ENCODE measurements at regions not wholly inside any gene's neighbourhood (a gene's known extent, or its start where the extent isn't known, plus 50 kb on each side); places are given as distances from the start of the nearest gene placed in this dataset.

- no peak for DNase-seq (ENCODE audit: low read depth in 1 of 2, low spot score in 1 of 2)
- no peak overlapping the region for H3K27ac ChIP-seq
- no peak overlapping the region for H3K4me2 ChIP-seq
- 59% methylated on average over 3 of the region's 3 CpGs for WGBS (ENCODE audit: missing lambda C conversion rate)
- no peaks in the 10 kb centered on the region for H3K9me3 ChIP-seq
- no peak for ATAC-seq
- ChIA-PET CTCF (interaction anchor here (0.7 to 1.3 kb wide), 2 partner anchors 25 to 163 kb away, joined by 3 read pairs; no protein-coding TSS in a partner anchor), POLR2A (no interaction called here)
- no peaks in the 10 kb centered on the region for H3K4me1 ChIP-seq
- no peak for FAIRE-seq
- TF ChIP-seq HEYL (CRISPR knock-in tag; IDR thresholded peaks at IDR 0.05), result no peak
- no peak for TF ChIP-seq EP300 (IDR thresholded peaks at IDR 0.05)
- TF ChIP-seq HDAC2 (IDR thresholded peaks at IDR 0.05), result no peak
- no peak for TF ChIP-seq ELK1 (IDR thresholded peaks at IDR 0.05; ENCODE audit: low read depth, low read length)
- TF ChIP-seq NR3C1 (IDR thresholded peaks at IDR 0.05), result no peak
- TF ChIP-seq, protein P1, sequence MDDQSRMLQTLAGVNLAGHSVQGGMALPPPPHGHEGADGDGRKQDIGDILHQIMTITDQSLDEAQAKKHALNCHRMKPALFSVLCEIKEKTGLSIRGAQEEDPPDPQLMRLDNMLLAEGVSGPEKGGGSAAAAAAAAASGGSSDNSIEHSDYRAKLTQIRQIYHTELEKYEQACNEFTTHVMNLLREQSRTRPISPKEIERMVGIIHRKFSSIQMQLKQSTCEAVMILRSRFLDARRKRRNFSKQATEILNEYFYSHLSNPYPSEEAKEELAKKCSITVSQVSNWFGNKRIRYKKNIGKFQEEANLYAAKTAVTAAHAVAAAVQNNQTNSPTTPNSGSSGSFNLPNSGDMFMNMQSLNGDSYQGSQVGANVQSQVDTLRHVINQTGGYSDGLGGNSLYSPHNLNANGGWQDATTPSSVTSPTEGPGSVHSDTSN (IDR thresholded peaks at IDR 0.05), result no peak
- no peak for TF ChIP-seq KDM1A (IDR thresholded peaks at IDR 0.05; ENCODE audit: low read depth)
- TF ChIP-seq MAFK (IDR thresholded peaks at IDR 0.05; ENCODE audit: partially characterized antibody), result no peak
- H3K4me3 ChIP-seq, result no peak overlapping the region
These were observed 233.5 kb upstream of the ATP10A start for GRCh38 chr15:26096581-26096980.

- POLR2A ChIA-PET, result interaction anchor here (0.6 to 0.7 kb wide), 2 partner anchors 14 to 376 kb away, joined by 3 read pairs; no protein-coding TSS in a partner anchor
- Histone ChIP-seq H3K27ac (no peak overlapping the region), H3K4me3 (no peak overlapping the region), H3K4me1 (no peaks in the 10 kb centered on the region), H3K9me3 (no peaks in the 10 kb centered on the region), H3K4me2 (peak overlapping the region; percentile 49)
- no peak for TF ChIP-seq CBX8 (IDR thresholded peaks at IDR 0.05)
- 0 out of 3 replicates have a peak, but pooled peaks have one; percentile 7 for TF ChIP-seq SMC3 (IDR thresholded peaks at IDR 0.05)
- TF ChIP-seq, protein P2, sequence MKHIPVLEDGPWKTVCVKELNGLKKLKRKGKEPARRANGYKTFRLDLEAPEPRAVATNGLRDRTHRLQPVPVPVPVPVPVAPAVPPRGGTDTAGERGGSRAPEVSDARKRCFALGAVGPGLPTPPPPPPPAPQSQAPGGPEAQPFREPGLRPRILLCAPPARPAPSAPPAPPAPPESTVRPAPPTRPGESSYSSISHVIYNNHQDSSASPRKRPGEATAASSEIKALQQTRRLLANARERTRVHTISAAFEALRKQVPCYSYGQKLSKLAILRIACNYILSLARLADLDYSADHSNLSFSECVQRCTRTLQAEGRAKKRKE (CRISPR knock-in tag; IDR thresholded peaks at IDR 0.05; ENCODE audit: low read depth), result no peak
- TF ChIP-seq RAD21 (conservative IDR thresholded peaks at IDR 0.05 in 1 of 2, IDR thresholded peaks at IDR 0.05 in 1 of 2), result peak in 1 of 2 experiments; percentile 28; a peak in 1 of 5 replicates
- TF ChIP-seq, protein P3, sequence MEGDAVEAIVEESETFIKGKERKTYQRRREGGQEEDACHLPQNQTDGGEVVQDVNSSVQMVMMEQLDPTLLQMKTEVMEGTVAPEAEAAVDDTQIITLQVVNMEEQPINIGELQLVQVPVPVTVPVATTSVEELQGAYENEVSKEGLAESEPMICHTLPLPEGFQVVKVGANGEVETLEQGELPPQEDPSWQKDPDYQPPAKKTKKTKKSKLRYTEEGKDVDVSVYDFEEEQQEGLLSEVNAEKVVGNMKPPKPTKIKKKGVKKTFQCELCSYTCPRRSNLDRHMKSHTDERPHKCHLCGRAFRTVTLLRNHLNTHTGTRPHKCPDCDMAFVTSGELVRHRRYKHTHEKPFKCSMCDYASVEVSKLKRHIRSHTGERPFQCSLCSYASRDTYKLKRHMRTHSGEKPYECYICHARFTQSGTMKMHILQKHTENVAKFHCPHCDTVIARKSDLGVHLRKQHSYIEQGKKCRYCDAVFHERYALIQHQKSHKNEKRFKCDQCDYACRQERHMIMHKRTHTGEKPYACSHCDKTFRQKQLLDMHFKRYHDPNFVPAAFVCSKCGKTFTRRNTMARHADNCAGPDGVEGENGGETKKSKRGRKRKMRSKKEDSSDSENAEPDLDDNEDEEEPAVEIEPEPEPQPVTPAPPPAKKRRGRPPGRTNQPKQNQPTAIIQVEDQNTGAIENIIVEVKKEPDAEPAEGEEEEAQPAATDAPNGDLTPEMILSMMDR (IDR thresholded peaks at IDR 0.05), result 0 out of 3 replicates have a peak, but pooled peaks have one; percentile 7
- CTCF ChIA-PET, result interaction anchor here (0.6 to 2.0 kb wide), 5 partner anchors 16 to 587 kb away, joined by 3 to 5 read pairs (median 3); no protein-coding TSS in a partner anchor
- ATAC-seq (peak in 1 of 2 experiments; percentile 70; a peak in 3 of 6 replicates), FAIRE-seq (no peak), DNase-seq (ENCODE audit: low read depth in 1 of 2, low spot score in 1 of 2) (no peak)
- WGBS (ENCODE audit: missing lambda C conversion rate), result 58% methylated on average over 15 of the region's 24 CpGs
These were observed 232.7 kb upstream of the ATP10A start for GRCh38 chr15:26095710-26096330.

DNA sequence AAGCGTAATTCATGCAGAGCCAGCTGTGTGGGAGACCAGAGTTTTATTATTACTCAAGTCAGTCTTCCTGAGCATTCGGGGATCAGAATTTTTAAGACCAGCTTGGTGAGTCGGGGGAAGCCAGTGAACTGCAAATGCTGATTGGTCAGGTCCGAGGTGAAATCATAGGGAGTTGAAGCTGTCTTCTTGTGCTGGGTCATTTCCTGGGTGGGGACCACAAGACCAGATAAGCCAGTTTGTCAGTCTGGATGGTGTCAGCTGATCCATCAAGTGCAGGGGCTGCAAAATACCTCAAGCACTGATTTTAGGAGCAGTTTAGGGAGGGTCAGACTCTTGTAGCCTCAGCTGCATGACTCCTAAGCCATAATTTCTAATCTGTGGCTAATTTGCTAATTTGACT lies 228.1 kb upstream of the ATP10A start:
- WGBS (ENCODE audit: missing lambda C conversion rate), result 43% methylated on average over 4 of the region's 4 CpGs
- H3K4me1 ChIP-seq, result no peaks in the 10 kb centered on the region
- no peak for FAIRE-seq
- H3K9me3 ChIP-seq, result no peaks in the 10 kb centered on the region
- no peak overlapping the region for H3K4me2 ChIP-seq
- ChIA-PET POLR2A (no interaction called here), CTCF (no interaction called here)
- no peak for DNase-seq (ENCODE audit: low read depth in 1 of 2, low spot score in 1 of 2)
- no peak for ATAC-seq
- H3K4me3 ChIP-seq, result no peak overlapping the region
- no peak for TF ChIP-seq TP53 (CRISPR knock-in tag; IDR thresholded peaks at IDR 0.05)
- TF ChIP-seq REST (IDR thresholded peaks at IDR 0.05), result no peak
- TF ChIP-seq CEBPB (IDR thresholded peaks at IDR 0.05), result no peak
- TF ChIP-seq CBX8 (IDR thresholded peaks at IDR 0.05), result no peak
- TF ChIP-seq, protein P4, sequence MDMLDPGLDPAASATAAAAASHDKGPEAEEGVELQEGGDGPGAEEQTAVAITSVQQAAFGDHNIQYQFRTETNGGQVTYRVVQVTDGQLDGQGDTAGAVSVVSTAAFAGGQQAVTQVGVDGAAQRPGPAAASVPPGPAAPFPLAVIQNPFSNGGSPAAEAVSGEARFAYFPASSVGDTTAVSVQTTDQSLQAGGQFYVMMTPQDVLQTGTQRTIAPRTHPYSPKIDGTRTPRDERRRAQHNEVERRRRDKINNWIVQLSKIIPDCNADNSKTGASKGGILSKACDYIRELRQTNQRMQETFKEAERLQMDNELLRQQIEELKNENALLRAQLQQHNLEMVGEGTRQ (IDR thresholded peaks at IDR 0.05), result no peak
- no peak for TF ChIP-seq ELK1 (IDR thresholded peaks at IDR 0.05; ENCODE audit: low read depth, low read length)
- no peak for TF ChIP-seq NPAS2 (CRISPR knock-in tag; IDR thresholded peaks at IDR 0.05; ENCODE audit: borderline replicate concordance)
- no peak overlapping the region for H3K27ac ChIP-seq

Data from A549 (cell line).